ENCODE measurements at regions not wholly inside any gene's neighbourhood (a gene's known extent, or its start where the extent isn't known, plus 50 kb on each side); places are given as distances from the start of the nearest gene placed in this dataset.

- H3K27ac ChIP-seq = no peak overlapping the region
- peaks cover 0 to 16% (median 7%) of the 10 kb centered on the region in 4 donors for H3K9me3 ChIP-seq
- WGBS, 5 donors = 68 to 74% (median 71%) methylated on average over 7 of the region's 7 CpGs
- peak in 1 of 2 donors; percentile 62 for DNase-seq
- no peaks in the 10 kb centered on the region for H3K27me3 ChIP-seq
- no peaks in the 10 kb centered on the region for H3K36me3 ChIP-seq
- no peak for TF ChIP-seq POLR2A (IDR thresholded peaks at IDR 0.05)
- TF ChIP-seq POLR2AphosphoS5 (IDR thresholded peaks at IDR 0.05) = no peak
- no peak for TF ChIP-seq EP300 (IDR thresholded peaks at IDR 0.05)
- no peak for TF ChIP-seq CTCF (IDR thresholded peaks at IDR 0.05)
- no peaks in the 10 kb centered on the region for H3K4me1 ChIP-seq
- intact Hi-C loops (cut with DNase I; ENCODE audit: low total_unique reads) = no loop called here
- H3K4me3 ChIP-seq = no peak overlapping the region
Measured at GRCh38 chr12:126397071-126397581, 1331.9 kb downstream of the AACS start.

GRCh38 chr12:126397660-126398059 lies 1332.4 kb downstream of the AACS start:
- Histone ChIP-seq H3K27me3 (no peaks in the 10 kb centered on the region), H3K36me3 (no peaks in the 10 kb centered on the region), H3K4me1 (no peaks in the 10 kb centered on the region), H3K4me3 (no peak overlapping the region), H3K9me3 (peaks cover 0 to 16% (median 7%) of the 10 kb centered on the region in 4 donors), H3K27ac (no peak overlapping the region)
- WGBS, 5 donors = 69 to 90% (median 83%) methylated on average over 1 of the region's 1 CpG
- DNase-seq = no peak
- TF ChIP-seq CTCF (IDR thresholded peaks at IDR 0.05) = no peak
- no peak for TF ChIP-seq POLR2AphosphoS5 (IDR thresholded peaks at IDR 0.05)
- no peak for TF ChIP-seq EP300 (IDR thresholded peaks at IDR 0.05)
- TF ChIP-seq POLR2A (IDR thresholded peaks at IDR 0.05) = no peak
- intact Hi-C loops (cut with DNase I; ENCODE audit: low total_unique reads) = no loop called here

- no peaks in the 10 kb centered on the region for H3K27me3 ChIP-seq
- intact Hi-C loops (cut with DNase I; ENCODE audit: low total_unique reads) = no loop called here
- H3K4me3 ChIP-seq = no peak overlapping the region
- TF ChIP-seq POLR2A (IDR thresholded peaks at IDR 0.05) (no peak), CTCF (IDR thresholded peaks at IDR 0.05) (no peak), POLR2AphosphoS5 (IDR thresholded peaks at IDR 0.05) (no peak), EP300 (IDR thresholded peaks at IDR 0.05) (no peak)
- no peaks in the 10 kb centered on the region for H3K36me3 ChIP-seq
- no peak overlapping the region for H3K27ac ChIP-seq
- H3K4me1 ChIP-seq = no peaks in the 10 kb centered on the region
- DNase-seq = no peak
- H3K9me3 ChIP-seq = peaks cover 0 to 16% (median 7%) of the 10 kb centered on the region in 4 donors
Measured at GRCh38 chr12:126400831-126401230, 1335.6 kb downstream of the AACS start.

GRCh38 chr12:126404293-126404881 lies 1339.2 kb downstream of the AACS start:
- Histone ChIP-seq H3K4me1 (no peaks in the 10 kb centered on the region), H3K4me3 (no peak overlapping the region), H3K27me3 (no peaks in the 10 kb centered on the region), H3K36me3 (no peaks in the 10 kb centered on the region), H3K27ac (no peak overlapping the region), H3K9me3 (peaks cover 0 to 1% (median 0%) of the 10 kb centered on the region in 4 donors)
- WGBS, 5 donors = 69 to 76% (median 70%) methylated on average over 5 of the region's 5 CpGs
- no peak for DNase-seq
- TF ChIP-seq POLR2AphosphoS5 (IDR thresholded peaks at IDR 0.05) (no peak), EP300 (IDR thresholded peaks at IDR 0.05) (no peak), POLR2A (IDR thresholded peaks at IDR 0.05) (no peak), CTCF (IDR thresholded peaks at IDR 0.05) (no peak)
- intact Hi-C loops (cut with DNase I; ENCODE audit: low total_unique reads) = no loop called here

All from stomach (tissue), 8 donors.